ENCODE measurements at regions not wholly inside any gene's neighbourhood (a gene's known extent, or its start where the extent isn't known, plus 50 kb on each side); places are given as distances from the start of the nearest gene placed in this dataset.
"Not testable (repeated sequence)": the region's sequence is repeated elsewhere in the genome, so short reads cannot be mapped to it uniquely, and the experiment has no call there.

DNA sequence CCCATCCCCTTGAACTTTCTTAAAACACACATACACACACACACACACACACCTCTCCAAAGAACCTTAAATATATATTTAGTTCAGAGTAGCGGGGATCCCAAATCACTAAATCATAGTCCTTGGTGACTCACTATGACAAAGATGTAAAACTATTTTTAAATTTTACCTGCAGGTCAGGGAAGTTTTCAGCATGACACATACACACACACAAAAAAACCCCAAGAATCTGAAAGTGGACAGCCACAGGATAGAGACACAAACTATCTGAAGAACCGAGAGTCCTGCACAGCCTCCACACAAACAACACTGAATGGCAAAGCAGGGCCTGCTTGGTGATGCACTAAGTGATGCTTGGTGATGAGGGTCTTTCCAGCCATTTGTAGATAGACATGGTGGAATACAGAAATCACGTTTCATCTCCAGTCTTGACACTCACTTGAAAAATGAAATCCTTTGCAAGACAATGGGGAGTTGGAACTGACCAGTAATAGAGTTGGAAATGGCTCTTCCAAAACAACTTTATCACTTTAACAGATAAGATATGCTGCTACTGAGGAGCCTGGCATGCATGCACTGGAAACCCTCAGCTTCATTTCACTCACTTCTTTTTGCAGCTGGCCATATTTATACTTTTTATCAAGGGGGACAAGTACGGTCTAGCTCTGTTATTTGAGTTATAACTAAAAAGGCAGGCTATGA is 307.3 kb downstream of the RAPGEF2 start:
- no peak for DNase-seq

GRCh38 chr4:159410891-159411290 is 308.0 kb downstream of the RAPGEF2 start:
- no peak for DNase-seq

DNA sequence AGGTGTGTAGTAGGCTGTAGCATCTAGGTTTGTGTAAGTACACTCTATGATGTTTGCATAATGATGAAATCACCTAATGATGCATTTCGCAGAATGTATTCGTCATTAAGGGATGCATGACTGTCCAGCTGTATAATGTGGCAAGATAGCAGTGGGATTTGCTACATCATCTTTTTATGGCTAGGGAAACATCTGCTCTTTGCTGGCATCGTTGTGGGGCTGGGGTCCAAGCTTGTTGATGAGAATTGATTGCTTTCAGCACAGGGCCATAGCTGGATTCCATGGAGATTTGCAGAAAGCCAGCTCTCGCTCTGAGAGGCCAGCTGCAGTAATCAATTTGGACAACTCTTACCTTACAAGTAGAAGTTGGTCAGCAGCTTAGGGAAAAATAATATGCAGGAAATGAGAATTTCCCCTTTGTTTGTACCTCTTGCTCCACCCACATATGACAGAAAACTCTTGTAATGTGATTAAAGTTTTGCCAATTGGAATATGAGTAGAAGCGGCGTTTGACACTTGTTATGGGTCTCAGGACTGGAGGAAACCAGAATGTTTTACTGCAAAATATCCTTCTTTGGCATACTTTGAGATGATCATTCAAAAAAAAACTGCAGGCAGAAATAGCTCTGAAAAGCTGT is 310.5 kb downstream of the RAPGEF2 start:
- DNase-seq, result no peak

GRCh38 chr4:159414305-159414704 is 311.4 kb downstream of the RAPGEF2 start:
- no peak for DNase-seq

- DNase-seq, result no peak
Observed at GRCh38 chr4:159416073-159416472, 313.2 kb downstream of the RAPGEF2 start.

DNA sequence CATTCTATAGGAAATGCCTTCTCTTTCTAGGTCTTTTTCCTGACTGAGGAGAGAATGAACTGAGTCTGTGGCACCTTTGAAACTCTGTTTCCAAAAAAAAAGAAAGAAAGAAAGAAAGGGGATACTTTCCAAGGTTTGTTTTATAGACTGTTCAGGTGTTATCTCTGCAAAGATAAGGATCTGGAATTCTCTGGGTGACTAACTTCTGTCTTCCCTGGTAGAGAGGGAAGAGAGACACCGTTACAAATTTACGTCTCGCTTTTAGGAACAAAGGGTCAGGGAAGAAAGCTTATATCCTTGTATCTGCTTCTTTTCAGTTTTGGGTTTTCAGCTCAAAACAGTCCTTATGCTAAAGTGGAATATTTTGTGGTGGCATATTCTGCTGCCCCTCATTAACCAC is 314.1 kb downstream of the RAPGEF2 start:
- no peak for DNase-seq

- DNase-seq, result no peak
Observed at GRCh38 chr4:159420162-159421057, 317.5 kb downstream of the RAPGEF2 start.

DNA sequence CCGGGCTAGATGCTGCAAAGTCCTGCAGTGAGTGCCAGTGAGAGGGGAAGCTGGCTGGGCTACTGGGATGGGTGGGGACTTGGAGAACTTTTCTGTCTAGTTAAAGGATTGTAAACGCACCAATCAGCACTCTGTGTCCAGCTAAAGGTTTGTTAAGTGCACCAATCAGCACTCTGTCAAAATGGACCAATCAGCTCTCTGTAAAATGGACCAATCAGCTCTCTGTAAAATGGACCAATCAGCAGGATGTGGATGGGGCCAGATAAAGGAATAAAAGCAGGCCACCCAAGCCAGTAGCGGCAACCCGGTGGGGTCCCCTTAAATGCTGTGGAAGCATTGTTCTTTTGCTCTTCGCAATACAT is 318.2 kb downstream of the RAPGEF2 start:
- DNase-seq, result not testable (repeated sequence)

- no peak for DNase-seq
Observed at GRCh38 chr4:159422019-159422418, 319.1 kb downstream of the RAPGEF2 start.

GRCh38 chr4:159422626-159423025 is 319.7 kb downstream of the RAPGEF2 start:
- no peak for DNase-seq

DNA sequence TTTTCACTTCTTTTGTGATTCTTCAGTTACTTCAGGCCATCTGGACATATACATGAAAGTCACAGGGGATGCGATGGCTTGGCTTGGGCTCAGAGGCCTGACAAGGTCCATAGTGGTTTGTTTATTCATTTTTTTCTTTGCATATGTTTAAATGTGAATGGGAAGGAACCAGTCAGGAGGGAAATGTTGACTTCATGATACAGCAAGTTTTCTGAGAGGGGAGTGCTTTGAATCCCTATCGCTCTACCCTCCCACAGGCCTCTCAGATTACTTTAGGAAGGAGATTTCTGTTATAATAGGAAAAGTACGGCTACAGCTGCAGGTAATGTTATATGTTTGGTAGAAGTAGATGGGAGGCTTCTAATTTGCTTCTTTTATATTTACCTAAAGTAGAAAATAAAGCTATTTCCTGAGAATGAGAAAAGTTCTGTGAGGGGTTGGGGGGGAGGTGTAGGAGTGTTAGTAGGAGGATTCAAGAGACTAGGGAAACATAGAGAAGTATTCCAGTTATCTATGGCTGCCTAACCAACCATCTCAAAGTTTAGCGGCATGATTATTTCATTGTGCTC is 322.9 kb downstream of the RAPGEF2 start:
- DNase-seq, result no peak

DNA sequence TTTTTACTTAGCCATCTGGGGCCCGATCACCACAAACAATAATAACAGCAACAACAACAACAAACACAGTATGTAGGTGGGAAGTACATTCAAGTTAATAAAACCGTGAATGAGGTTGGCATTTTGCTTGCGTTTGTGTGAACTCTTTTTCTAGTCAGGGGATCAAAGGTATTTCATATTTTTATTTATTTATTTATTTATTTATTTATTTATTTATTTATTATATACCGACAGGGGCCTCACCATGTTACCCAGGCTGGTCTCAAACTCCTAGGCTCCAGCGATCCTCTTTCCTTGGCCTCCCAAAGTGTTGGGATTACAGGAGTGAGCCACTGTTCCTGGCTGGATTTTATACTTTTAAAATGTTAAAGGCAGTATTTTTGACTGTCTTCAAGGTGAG is 325.4 kb downstream of the RAPGEF2 start:
- no peak for DNase-seq

DNA sequence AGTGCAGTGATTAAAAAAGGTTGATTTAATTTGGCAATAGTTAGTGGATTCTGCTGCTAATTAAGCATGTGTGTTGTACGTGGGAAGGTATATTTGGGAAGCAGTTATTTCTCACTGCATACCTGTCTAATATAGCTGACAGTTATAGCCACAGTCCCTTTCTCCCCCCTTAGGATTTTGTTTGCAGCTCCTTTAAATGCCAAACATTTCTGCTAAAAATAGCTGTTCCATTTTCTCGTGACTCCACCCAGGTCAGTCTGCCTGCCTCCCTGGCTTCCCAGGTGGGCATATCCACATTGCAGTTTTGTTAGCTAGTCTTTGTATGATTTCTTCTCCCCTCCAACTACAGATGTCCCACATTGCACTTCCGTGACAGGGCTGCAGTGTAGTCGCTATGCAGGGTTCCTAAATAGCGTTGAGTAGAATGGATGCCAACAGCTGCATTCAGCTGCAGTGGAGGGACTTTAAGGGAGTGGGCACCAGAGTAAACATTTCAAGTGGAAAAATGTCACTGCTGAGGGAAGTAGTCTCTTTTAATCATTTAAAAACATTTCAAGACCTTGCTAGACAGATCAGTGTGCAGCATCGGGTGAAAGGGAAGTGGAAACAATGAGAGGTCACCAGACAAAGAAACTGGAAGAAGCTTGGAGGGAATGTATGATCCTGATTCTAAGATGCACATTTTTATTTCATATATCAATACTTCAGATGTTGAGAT is 326.3 kb downstream of the RAPGEF2 start:
- DNase-seq, result no peak

- DNase-seq, result no peak
Observed at GRCh38 chr4:159429693-159430035, 326.8 kb downstream of the RAPGEF2 start.

DNA sequence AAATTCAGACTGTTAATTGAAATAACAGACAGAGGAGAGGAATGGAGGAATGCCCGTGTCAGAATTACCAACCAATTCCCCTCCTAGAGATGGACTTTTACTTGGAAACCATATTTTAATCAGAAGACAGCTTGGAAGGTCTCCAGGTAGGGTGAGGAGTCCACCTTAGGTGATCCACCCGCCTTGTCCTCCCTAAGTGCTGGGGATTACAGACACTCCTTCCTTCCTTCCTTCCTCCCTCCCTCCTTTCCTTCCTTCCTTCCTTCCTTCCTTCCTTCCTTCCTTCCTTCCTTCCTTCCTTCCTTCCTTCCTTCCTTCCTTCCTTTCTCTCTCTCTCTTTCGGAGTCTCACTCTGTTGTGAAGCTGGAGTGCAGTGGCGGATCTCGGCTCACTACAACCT is 328.0 kb downstream of the RAPGEF2 start:
- DNase-seq, result no peak

- no peak for DNase-seq
Observed at GRCh38 chr4:159432436-159432835, 329.6 kb downstream of the RAPGEF2 start.

- no peak for DNase-seq
Observed at GRCh38 chr4:159433337-159433736, 330.5 kb downstream of the RAPGEF2 start.

DNA sequence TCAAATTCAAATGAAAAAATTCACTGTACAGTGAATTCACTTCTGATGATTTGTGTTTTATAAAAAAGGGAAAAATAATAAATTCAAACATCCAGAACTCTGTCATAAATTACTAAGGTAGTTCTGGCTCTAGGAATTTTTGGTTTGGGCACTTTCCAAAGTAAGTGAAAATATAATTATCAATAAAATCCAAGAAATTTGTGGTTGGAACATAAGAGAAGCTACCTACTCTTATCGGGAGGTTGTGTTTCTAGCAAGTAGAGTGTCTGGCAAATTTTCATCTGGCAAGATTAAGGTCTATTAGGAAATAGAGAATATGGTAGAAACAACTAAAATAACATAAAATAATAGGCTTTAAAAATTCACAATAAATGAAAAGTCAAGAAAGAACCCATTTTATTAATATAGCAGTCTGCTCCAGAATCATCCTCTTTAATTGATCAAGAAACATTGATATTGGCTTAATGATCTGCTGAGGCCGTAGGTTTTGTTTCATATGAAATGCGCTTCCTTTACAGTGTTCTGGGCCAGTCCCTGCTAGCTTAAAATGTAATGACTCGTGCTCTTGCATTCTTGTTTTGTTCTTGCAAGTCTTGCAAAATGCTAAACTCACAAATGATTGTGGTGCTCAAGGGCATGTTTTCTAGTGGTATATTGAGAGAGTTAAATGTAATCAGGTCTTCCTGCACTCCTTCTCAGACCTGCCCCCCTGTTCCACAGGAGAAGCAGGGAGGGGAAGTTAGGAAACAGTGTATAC is 331.4 kb downstream of the RAPGEF2 start:
- no peak for DNase-seq

DNA sequence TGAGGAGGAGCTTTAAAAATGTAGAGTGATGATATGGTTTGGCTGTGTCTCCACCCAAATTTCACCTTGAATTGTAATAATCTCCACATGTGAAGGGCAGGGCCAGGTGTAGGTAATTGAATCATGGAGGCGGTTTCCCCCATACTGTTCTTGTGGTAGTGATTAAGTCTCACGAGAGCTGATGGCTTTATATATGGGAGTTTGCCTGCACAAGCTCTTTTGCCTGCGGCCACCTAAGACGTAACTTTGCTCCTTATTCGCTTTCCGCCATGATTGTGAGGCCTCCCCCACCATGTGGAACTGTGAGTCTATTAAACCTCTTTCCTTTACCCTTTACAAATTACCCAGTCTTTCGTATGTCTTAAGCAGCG is 332.0 kb downstream of the RAPGEF2 start:
- DNase-seq, result no peak

DNA sequence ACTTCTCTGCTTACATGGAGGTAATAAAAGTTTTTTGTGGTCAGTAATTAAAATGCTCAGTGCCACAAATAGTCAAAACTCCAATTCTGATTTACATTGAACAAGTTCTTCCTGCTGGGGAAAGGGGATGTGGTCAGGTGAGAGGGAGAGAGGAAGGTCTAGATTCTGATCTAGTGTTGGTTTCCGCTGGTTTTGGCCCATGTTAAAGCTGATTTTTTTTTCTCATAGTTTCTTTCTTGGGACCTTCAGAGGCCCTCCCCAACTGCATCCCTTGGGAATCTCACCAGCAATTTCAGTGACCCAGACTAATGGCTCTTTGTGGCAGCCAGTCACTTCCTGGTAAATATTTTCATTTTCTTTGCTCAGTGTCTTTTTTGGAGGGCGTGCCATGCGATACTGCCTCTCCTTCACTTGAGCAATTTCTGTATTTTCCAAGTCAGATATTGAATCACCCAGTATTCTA is 332.7 kb downstream of the RAPGEF2 start:
- DNase-seq, result no peak

GRCh38 chr4:159443975-159444374 is 341.1 kb downstream of the RAPGEF2 start:
- DNase-seq, result no peak

- DNase-seq, result no peak
Observed at GRCh38 chr4:159444678-159445077, 341.8 kb downstream of the RAPGEF2 start.
